ENCODE measurements at regions not wholly inside any gene's neighbourhood (a gene's known extent, or its start where the extent isn't known, plus 50 kb on each side); places are given as distances from the start of the nearest gene placed in this dataset.
A peak's percentile ranks its signal among the peaks of the same experiment; 100 is the strongest.

DNA sequence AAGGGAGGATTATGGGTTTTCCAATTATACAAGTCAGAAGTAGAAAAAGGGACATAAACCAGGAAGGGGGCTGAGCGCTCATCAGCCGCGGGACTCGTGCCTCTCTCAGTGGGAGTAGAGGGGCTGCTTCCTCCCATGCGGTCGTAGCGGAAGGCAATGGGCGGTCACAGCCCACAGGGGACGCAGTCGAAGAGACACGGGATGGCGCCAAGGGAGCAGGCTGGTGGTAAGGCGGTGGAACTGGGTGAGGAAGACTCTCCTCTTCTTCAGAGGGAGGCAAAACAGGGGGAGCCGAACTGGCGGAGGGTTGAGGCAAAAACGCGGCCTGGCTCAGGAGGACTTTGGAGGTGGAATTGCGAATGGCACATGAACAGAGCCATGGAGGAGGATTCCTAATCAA is 677.7 kb downstream of the TMEM121 start:
- Mint-ChIP-seq H3K36me3 (no peaks in the 10 kb centered on the region), H3K4me1 (ENCODE audit: low read depth) (peaks cover 12% of the 10 kb centered on the region), H3K4me3 (no peak overlapping the region), H3K27me3 (peaks cover 36% of the 10 kb centered on the region), H3K9me3 (no peaks in the 10 kb centered on the region), H3K27ac (no peak overlapping the region)
- no peak for DNase-seq
- ChIA-PET POLR2A (no interaction called here), CTCF (no interaction called here)
- intact Hi-C loops (cut with micrococcal nuclease): no loop called here

DNA sequence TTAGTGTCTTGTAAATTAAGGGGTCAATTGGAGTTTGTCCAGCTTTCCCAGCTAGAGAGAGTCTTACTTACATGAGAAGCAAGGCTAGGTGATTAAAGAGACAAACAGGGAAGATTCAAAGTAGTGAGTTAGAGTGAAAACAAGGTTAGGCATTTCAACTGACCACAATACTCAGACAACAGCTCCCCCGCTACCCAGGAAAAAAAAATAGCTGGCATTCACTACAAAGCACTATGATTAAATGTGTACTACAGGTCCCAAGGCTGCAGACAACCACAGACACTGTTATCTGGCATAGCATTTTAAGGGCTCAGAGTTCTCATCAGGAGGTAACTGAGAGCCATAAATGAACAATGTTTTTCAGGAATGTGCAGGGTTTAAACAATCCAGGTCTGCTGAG is 680.9 kb downstream of the TMEM121 start:
- Mint-ChIP-seq H3K27me3 (peaks cover 11% of the 10 kb centered on the region), H3K27ac (no peak overlapping the region), H3K4me1 (ENCODE audit: low read depth) (peaks cover 17% of the 10 kb centered on the region), H3K9me3 (no peaks in the 10 kb centered on the region), H3K4me3 (no peak overlapping the region), H3K36me3 (no peaks in the 10 kb centered on the region)
- DNase-seq: no peak
- ChIA-PET CTCF (interaction anchor here (0.6 kb wide), 1 partner anchor 9 kb away, joined by 3 read pairs; no protein-coding TSS in a partner anchor), POLR2A (no interaction called here)
- intact Hi-C loops (cut with micrococcal nuclease): no loop called here

DNA sequence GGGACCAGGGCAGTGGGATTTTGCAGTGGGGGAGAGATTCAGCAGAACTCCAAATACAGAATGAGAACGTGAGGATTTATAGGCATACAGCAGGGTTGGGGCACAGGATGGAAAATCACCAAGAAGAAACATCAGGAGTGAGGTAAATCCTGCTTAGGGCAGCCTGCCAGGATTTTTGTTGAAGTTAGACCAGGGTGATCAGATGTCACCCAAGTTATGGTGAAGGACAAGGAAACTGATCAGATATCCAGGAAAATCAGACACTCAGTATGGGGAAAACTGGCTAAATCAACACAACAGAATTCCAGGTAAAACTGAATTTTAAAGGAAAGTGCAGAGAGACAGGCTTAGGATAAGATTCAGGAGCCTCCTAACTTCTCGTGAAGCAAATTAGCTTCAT is 682.4 kb downstream of the TMEM121 start:
- ChIA-PET CTCF (interaction anchor here (0.7 to 2.3 kb wide), 7 partner anchors 9 to 260 kb away, joined by 3 to 12 read pairs (median 6); no protein-coding TSS in a partner anchor), POLR2A (no interaction called here)
- H3K4me1 Mint-ChIP-seq (ENCODE audit: low read depth): peaks cover 17% of the 10 kb centered on the region
- H3K4me3 Mint-ChIP-seq: no peak overlapping the region
- no peak overlapping the region for H3K27ac Mint-ChIP-seq
- no peak for DNase-seq
- peaks cover 8% of the 10 kb centered on the region for H3K27me3 Mint-ChIP-seq
- H3K36me3 Mint-ChIP-seq: no peaks in the 10 kb centered on the region
- H3K9me3 Mint-ChIP-seq: no peaks in the 10 kb centered on the region
- intact Hi-C loops (cut with micrococcal nuclease): no loop called here

DNA sequence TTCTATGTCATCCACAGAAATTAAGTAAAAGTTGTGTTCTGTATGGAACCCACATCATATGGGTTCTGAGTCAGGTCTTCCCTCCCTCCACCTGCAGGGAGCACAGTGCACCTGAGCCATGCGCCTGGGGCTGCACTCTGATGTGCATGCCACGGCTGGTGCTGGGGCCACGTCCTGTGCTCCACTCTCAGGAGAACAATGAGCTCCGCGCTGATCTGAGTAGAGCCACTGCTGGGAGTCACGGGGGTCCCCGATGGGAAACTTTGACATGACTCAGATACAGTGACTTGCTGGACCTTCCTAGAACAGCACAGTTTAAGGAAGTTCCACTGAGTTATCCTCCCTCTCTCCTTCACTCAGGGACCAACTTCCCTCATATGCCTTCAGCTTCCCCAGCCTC is 683.4 kb downstream of the TMEM121 start:
- H3K4me3 Mint-ChIP-seq: no peak overlapping the region
- peaks cover 17% of the 10 kb centered on the region for H3K4me1 Mint-ChIP-seq (ENCODE audit: low read depth)
- H3K27me3 Mint-ChIP-seq: peaks cover 3% of the 10 kb centered on the region
- intact Hi-C loops (cut with micrococcal nuclease): loop anchor here (2.0 kb wide), 1 partner anchor 59 kb away; no protein-coding TSS in a partner anchor
- peak; percentile 28 for DNase-seq
- H3K9me3 Mint-ChIP-seq: no peaks in the 10 kb centered on the region
- CTCF ChIA-PET: interaction anchor here (0.8 to 2.3 kb wide), 13 partner anchors 10 to 259 kb away, joined by 3 to 12 read pairs (median 6); no protein-coding TSS in a partner anchor
- H3K36me3 Mint-ChIP-seq: no peaks in the 10 kb centered on the region
- POLR2A ChIA-PET: no interaction called here
- peak overlapping the region; percentile 20 for H3K27ac Mint-ChIP-seq

DNA sequence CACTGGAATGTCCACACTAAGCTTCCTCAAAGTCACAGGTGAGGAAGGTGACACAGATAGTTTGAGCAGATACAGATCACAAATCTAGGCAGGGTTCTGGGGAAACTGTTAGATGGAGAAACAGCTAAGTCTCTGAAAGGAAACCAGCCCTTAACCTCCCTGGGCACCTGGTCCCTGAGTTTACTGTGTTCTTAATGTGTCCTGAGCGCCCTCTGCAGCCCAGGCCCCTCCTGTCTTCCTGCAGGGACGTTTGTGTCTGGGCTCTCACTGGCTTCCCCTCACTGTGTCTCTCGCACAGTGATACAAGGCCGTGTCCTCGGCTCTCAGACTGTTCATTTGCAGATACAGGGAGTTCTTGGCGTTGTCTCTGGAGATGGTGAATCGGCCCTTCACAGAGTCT is 684.3 kb downstream of the TMEM121 start:
- POLR2A ChIA-PET: no interaction called here
- Mint-ChIP-seq H3K36me3 (no peaks in the 10 kb centered on the region), H3K4me1 (ENCODE audit: low read depth) (peaks cover 17% of the 10 kb centered on the region), H3K4me3 (no peak overlapping the region), H3K27ac (no peak overlapping the region), H3K9me3 (no peaks in the 10 kb centered on the region), H3K27me3 (peaks cover 4% of the 10 kb centered on the region)
- peak; percentile 60 for DNase-seq
- intact Hi-C loops (cut with micrococcal nuclease): loop anchor here (2.0 kb wide), 1 partner anchor 58 kb away; no protein-coding TSS in a partner anchor
- CTCF ChIA-PET: interaction anchor here (0.9 to 2.8 kb wide), 9 partner anchors 9 to 207 kb away, joined by 3 to 12 read pairs (median 6); no protein-coding TSS in a partner anchor

DNA sequence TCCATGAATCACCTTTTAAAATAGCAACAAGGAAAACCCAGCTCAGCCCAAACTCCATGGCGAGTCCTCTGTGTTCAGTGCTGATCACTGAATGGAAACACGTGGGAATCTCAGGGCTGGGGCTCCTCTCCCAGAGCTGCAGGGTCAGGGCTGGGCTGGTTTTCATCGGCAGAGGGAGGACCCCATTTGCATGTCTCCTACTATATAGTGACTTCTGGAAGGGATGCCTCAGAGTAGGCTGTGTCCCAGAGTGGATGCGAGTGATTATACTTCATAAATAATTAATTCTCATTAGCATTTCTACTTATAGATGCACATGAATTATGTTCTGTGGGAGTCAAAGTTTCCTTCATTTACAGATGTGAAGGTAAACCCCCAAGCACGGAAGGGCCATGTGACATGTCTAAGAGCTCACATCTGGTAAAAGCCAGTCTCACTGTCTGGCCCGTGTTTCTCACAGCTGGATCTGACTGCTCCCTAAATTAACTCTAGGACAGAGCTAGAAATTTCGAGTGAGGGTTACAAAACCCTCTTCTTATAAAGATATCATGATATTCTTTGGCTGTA is 685.0 kb downstream of the TMEM121 start:
- Mint-ChIP-seq H3K4me3 (no peak overlapping the region), H3K27ac (no peak overlapping the region), H3K36me3 (no peaks in the 10 kb centered on the region), H3K27me3 (peaks cover 3% of the 10 kb centered on the region), H3K9me3 (no peaks in the 10 kb centered on the region), H3K4me1 (ENCODE audit: low read depth) (peaks cover 17% of the 10 kb centered on the region)
- CTCF ChIA-PET: interaction anchor here (1.1 to 2.8 kb wide), 3 partner anchors 14 to 206 kb away, joined by 4 to 9 read pairs (median 7); no protein-coding TSS in a partner anchor
- POLR2A ChIA-PET: no interaction called here
- DNase-seq: no peak
- intact Hi-C loops (cut with micrococcal nuclease): loop anchor here (2.0 kb wide), 1 partner anchor 57 kb away; no protein-coding TSS in a partner anchor

DNA sequence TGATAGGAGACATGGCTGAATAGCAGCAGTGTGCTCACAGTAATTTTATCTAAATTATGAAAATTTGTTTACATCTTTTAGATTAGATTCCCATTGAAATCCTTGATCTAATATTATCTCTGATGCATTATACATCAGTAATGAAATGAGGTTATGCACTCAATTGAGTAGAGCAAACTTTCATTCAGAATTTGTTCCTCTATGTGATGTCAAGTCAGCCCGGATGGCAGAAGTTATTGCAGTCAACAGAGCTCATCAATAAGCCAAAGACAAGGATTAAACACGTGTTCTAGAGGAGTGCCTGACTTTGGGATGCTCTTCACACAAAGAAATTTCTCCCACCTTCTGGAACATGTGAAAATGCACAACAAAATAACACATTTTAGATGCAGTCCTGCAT is 688.8 kb downstream of the TMEM121 start:
- POLR2A ChIA-PET: no interaction called here
- no peak for DNase-seq
- CTCF ChIA-PET: no interaction called here
- no peaks in the 10 kb centered on the region for H3K9me3 Mint-ChIP-seq
- H3K36me3 Mint-ChIP-seq: no peaks in the 10 kb centered on the region
- peaks cover 6% of the 10 kb centered on the region for H3K4me1 Mint-ChIP-seq (ENCODE audit: low read depth)
- H3K27ac Mint-ChIP-seq: no peak overlapping the region
- intact Hi-C loops (cut with micrococcal nuclease): no loop called here
- H3K27me3 Mint-ChIP-seq: peaks cover 5% of the 10 kb centered on the region
- no peak overlapping the region for H3K4me3 Mint-ChIP-seq

DNA sequence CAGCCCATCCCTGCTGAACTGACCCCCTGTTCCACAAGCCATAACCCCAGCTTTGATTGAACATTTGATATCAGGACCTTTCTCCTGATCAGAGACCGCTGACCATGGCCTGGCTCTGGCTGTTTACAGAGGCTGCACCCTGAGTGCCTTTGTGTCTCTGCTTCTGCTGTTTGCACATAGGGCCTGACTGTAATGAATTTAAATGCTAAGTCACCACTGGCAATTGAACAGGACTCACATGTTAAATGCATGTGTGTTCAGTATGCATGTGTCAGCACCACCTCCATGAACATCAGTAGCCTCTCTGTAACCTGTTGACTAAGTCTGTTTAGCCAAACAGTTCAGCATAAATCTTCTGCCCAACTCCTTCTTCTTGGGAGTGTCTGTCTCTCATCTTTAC is 690.3 kb downstream of the TMEM121 start:
- Mint-ChIP-seq H3K27me3 (peaks cover 5% of the 10 kb centered on the region), H3K36me3 (no peaks in the 10 kb centered on the region)

DNA sequence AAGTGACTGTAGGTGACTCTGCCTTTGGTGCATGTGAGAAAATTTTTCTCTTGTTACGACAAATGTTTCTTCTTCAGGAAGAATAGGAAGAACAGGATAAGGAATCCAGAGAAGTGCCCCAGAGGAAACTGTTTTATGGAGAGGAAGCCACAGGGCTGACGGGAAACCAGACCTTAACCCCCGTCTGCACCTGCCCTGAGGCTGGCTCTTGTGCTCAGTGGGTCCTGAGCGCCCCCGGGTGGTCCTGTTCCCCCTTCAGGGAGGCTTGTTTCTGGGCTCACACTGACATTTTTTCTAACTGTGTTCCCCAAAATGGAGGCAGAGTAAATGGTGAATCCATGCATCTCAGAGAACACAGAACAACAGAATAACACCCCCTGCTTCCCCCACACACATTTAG is 691.8 kb downstream of the TMEM121 start:
- H3K4me3 Mint-ChIP-seq: no peak overlapping the region
- H3K27ac Mint-ChIP-seq: no peak overlapping the region
- intact Hi-C loops (cut with micrococcal nuclease): no loop called here
- no peaks in the 10 kb centered on the region for H3K9me3 Mint-ChIP-seq
- H3K4me1 Mint-ChIP-seq (ENCODE audit: low read depth): peaks cover 8% of the 10 kb centered on the region
- ChIA-PET POLR2A (no interaction called here), CTCF (no interaction called here)
- no peaks in the 10 kb centered on the region for H3K36me3 Mint-ChIP-seq
- DNase-seq: no peak
- peaks cover 5% of the 10 kb centered on the region for H3K27me3 Mint-ChIP-seq

More for the DNA sequence above, 690.3 kb downstream of the TMEM121 start:
- ChIA-PET CTCF (no interaction called here), POLR2A (no interaction called here)
- no peak overlapping the region for H3K4me3 Mint-ChIP-seq
- no peak overlapping the region for H3K27ac Mint-ChIP-seq
- H3K9me3 Mint-ChIP-seq: no peaks in the 10 kb centered on the region
- peaks cover 2% of the 10 kb centered on the region for H3K4me1 Mint-ChIP-seq (ENCODE audit: low read depth)
- DNase-seq: no peak
- intact Hi-C loops (cut with micrococcal nuclease): no loop called here

DNA sequence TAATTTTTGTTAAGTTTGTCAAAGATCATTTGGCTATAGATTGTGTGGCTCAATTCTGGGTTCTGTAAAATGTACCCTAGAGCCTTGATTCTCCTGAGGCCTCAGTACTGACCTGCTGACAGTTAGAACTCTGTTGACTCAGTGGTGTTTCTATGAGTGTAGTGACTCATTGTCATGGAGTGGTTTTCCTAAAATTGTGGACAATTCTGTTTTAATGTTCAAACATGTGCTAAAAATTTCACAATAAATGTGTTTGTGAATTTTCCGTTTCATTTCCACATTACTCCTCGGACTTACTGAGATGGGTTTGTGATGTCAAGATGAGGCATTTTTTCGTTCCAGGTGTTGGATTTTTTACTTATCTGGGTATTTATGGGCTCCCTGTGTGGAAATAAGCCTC is 695.9 kb downstream of the TMEM121 start:
- POLR2A ChIA-PET: no interaction called here

DNA sequence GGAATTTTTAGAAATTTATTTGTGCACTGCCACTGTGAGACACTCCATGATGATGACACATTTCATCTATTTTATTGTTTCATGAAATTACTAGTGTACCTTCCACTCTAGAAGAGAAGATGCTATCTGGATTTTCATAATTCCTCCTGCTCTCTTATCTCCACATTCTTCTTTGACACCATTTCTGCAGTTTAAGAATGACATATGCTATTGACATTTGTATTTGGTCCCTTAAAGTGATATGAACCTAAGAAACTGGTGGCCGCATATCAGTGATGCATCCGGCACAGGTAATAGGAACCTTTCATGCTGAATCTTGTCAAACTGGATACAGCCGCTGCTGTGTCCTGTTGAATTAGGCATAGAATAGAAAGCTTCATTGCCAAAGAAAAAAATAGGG is 696.3 kb downstream of the TMEM121 start:
- Mint-ChIP-seq H3K27ac (peak overlapping the region; percentile 73), H3K27me3 (peaks cover 2% of the 10 kb centered on the region), H3K4me3 (no peak overlapping the region), H3K9me3 (no peaks in the 10 kb centered on the region), H3K36me3 (no peaks in the 10 kb centered on the region), H3K4me1 (ENCODE audit: low read depth) (peaks cover 28% of the 10 kb centered on the region)
- DNase-seq: no peak
- ChIA-PET POLR2A (no interaction called here), CTCF (interaction anchor here (0.6 to 1.6 kb wide), 5 partner anchors 13 to 396 kb away, joined by 3 to 12 read pairs (median 3); no protein-coding TSS in a partner anchor)
- intact Hi-C loops (cut with micrococcal nuclease): no loop called here

More for the DNA sequence above, 695.9 kb downstream of the TMEM121 start:
- H3K27me3 Mint-ChIP-seq: peaks cover 2% of the 10 kb centered on the region
- H3K36me3 Mint-ChIP-seq: no peaks in the 10 kb centered on the region
- H3K27ac Mint-ChIP-seq: no peak overlapping the region
- intact Hi-C loops (cut with micrococcal nuclease): no loop called here
- no peak overlapping the region for H3K4me3 Mint-ChIP-seq
- CTCF ChIA-PET: interaction anchor here (0.6 to 1.1 kb wide), 2 partner anchors 80 to 86 kb away, joined by 3 to 4 read pairs; no protein-coding TSS in a partner anchor
- DNase-seq: no peak
- H3K9me3 Mint-ChIP-seq: no peaks in the 10 kb centered on the region
- H3K4me1 Mint-ChIP-seq (ENCODE audit: low read depth): peaks cover 28% of the 10 kb centered on the region

DNA sequence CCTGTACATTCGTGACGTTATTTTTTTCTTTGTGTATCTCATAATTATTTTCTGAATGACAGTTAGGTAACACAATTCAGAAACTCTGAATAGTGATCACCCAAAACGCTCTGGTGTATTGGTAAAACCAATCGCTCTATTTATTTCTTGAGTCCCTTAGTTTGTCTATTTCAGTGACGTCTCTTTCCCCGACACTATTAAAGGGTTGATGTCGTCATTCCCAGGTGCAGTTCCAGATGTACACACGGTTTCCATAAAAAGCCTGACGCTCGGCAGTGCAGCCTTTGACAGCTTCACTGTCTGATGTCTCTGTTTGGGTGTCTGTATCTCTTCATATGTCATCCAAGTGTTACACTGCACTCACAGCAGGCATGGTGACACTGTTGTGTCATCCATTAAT is 701.4 kb downstream of the TMEM121 start:
- no peaks in the 10 kb centered on the region for H3K27me3 Mint-ChIP-seq
- intact Hi-C loops (cut with micrococcal nuclease): no loop called here
- POLR2A ChIA-PET: no interaction called here
- H3K36me3 Mint-ChIP-seq: no peaks in the 10 kb centered on the region
- H3K27ac Mint-ChIP-seq: no peak overlapping the region
- H3K4me3 Mint-ChIP-seq: no peak overlapping the region
- no peaks in the 10 kb centered on the region for H3K9me3 Mint-ChIP-seq
- H3K4me1 Mint-ChIP-seq (ENCODE audit: low read depth): peaks cover 48% of the 10 kb centered on the region
- CTCF ChIA-PET: interaction anchor here (1.3 to 3.3 kb wide), 5 partner anchors 9 to 190 kb away, joined by 3 to 25 read pairs (median 7); no protein-coding TSS in a partner anchor
- no peak for DNase-seq

Data from activated CD4-positive, alpha-beta memory T cell treated with anti-CD3 and anti-CD28 coated beads for 36 hours (primary cell).